Neutrophil (primary cell): ENCODE measurements at regions not wholly inside any gene's neighbourhood (a gene's known extent, or its start where the extent isn't known, plus 50 kb on each side); places are given as distances from the start of the nearest gene placed in this dataset.

ENCODE experiments used
- H3K27ac ChIP-seq: fragments of 200-600 bp; sonication (generic); 2 replicates; pipeline ENCODE4 v1.5.1; 2016; ENCODE audit warnings: mild to moderate bottlenecking, moderate library complexity
- H3K27me3 ChIP-seq: fragments of 200-600 bp; sonication (generic); 2 replicates; pipeline ENCODE4 v1.6.0; 2016; ENCODE audit warnings: mild to moderate bottlenecking
- H3K36me3 ChIP-seq: fragments of 200-600 bp; sonication (generic); 2 replicates; pipeline ENCODE4 v1.5.1; 2017
- H3K4me1 ChIP-seq, 2 experiments: fragments of 200-600 bp in 1 of 2; sonication (generic) in 1 of 2; 1 replicate in 1 of 2; 2 replicates in 1 of 2; pipeline versions ENCODE4 v1.5.1 to v1.6.1; 2013 to 2016; ENCODE audit warnings: low read depth in 1 of 2, low read length in 1 of 2, mild to moderate bottlenecking in 1 of 2, moderate library complexity in 1 of 2; ENCODE audit not compliant: control insufficient read depth in 1 of 2, insufficient read depth in 1 of 2
- H3K4me3 ChIP-seq, 2 experiments: fragments of 200-600 bp in 1 of 2; sonication (generic) in 1 of 2; 1 replicate in 1 of 2; 2 replicates in 1 of 2; pipeline ENCODE4 v1.5.1; 2013 to 2016; ENCODE audit warnings: low read depth in 1 of 2, low read length in 1 of 2, mild to moderate bottlenecking in 1 of 2, moderate library complexity in 1 of 2
- H3K9me3 ChIP-seq: fragments of 200-600 bp; sonication (generic); 2 replicates; pipeline ENCODE4 v1.5.1; 2016
- CTCF ChIP-seq: fragments of 200-600 bp; sonication (generic); IDR thresholded peaks from 2 replicates; pipeline ENCODE4 v1.5.1; 2016; ENCODE audit warnings: antibody characterized with exemption

GRCh38 chr9:96050861-96051155, 175.3 kb downstream of the ERCC6L2 start:
- no peak for TF ChIP-seq CTCF
- Histone ChIP-seq H3K36me3 (no peaks in the 10 kb centered on the region), H3K4me1 (no peaks in the 10 kb centered on the region), H3K9me3 (no peaks in the 10 kb centered on the region), H3K27me3 (peaks cover 17% of the 10 kb centered on the region), H3K4me3 (no peak overlapping the region), H3K27ac (no peak overlapping the region)

- Histone ChIP-seq H3K4me1 (no peaks in the 10 kb centered on the region), H3K27ac (no peak overlapping the region), H3K36me3 (no peaks in the 10 kb centered on the region), H3K9me3 (no peaks in the 10 kb centered on the region), H3K4me3 (no peak overlapping the region), H3K27me3 (peaks cover 17% of the 10 kb centered on the region)
- no peak for TF ChIP-seq CTCF
These were observed 174.8 kb downstream of the ERCC6L2 start for GRCh38 chr9:96050048-96050860.

DNA sequence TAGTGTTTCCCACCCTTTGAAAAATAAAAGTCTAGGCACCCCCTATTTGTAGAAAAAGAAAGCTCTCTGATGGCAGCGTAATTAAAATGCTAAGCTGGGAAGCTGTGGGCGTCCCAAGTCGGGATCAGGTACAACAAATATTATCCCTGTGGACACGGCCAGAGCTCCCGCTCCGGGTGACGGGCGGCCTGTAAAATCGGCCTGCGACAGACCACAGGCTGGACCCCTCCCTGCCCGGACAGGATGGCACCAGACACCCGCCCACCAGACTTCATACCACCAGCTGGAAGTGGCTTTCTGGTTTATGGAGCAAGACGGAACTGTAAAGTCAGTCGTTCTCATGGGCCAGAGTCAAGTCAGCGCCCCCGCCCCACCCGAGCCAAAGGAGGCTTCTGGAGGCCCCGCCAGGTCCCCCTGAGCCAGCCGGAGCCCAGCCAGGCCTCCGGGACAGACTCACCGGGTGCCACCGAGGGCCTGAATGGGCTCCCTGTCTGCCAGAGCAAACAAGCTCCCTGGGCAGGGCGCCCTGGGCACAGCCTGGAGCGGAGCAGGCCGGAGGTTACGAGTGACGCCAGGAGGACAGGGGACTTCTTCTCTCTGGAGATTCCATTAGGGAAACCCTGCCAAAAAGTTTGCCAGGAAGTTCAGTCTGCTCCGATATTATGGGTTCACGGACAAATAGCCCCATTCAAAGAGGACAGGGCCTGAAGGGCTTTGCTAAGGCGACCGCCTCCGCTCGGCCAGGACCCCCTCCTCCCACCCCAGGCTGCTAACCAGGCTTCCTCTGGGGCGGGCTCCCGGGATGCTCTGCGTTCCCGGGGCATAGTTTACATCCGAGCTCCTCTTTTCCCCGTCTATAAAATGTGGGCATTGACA, 173.7 kb downstream of the ERCC6L2 start:
- Histone ChIP-seq H3K9me3 (no peaks in the 10 kb centered on the region), H3K4me3 (no peak overlapping the region), H3K4me1 (no peaks in the 10 kb centered on the region), H3K27me3 (peaks cover 17% of the 10 kb centered on the region), H3K27ac (no peak overlapping the region), H3K36me3 (no peaks in the 10 kb centered on the region)
- TF ChIP-seq CTCF = no peak

- Histone ChIP-seq H3K9me3 (no peaks in the 10 kb centered on the region), H3K4me3 (no peak overlapping the region), H3K27me3 (peaks cover 17% of the 10 kb centered on the region), H3K36me3 (no peaks in the 10 kb centered on the region), H3K4me1 (no peaks in the 10 kb centered on the region), H3K27ac (no peak overlapping the region)
- TF ChIP-seq CTCF = no peak
These were observed 172.8 kb downstream of the ERCC6L2 start for GRCh38 chr9:96048104-96048955.

- Histone ChIP-seq H3K4me3 (no peak overlapping the region), H3K36me3 (no peaks in the 10 kb centered on the region), H3K27me3 (peaks cover 17% of the 10 kb centered on the region), H3K9me3 (no peaks in the 10 kb centered on the region), H3K4me1 (no peaks in the 10 kb centered on the region), H3K27ac (no peak overlapping the region)
- TF ChIP-seq CTCF = no peak
These were observed 172.2 kb downstream of the ERCC6L2 start for GRCh38 chr9:96047741-96048103.
